Endothelial cell of umbilical vein (primary cell): ENCODE measurements at regions not wholly inside any gene's neighbourhood (a gene's known extent, or its start where the extent isn't known, plus 50 kb on each side); places are given as distances from the start of the nearest gene placed in this dataset.

ENCODE experiments used
- BruUV-seq: library from RNA; stranded (reverse); fragments of 400-500 nt; replicated peaks from 2 replicates; lab custom pipeline; 2021; lab: Mats Ljungman, UMichigan
- CTCF ChIA-PET: fragments of 300-600, 350-600 bp; sonication (Branson Sonifier 250); formaldehyde crosslinking; loops from one replicate; lab custom pipeline; 2021; ENCODE audit warnings: antibody characterized with exemption, inconsistent platforms; lab: Charles Lee
- POLR2A ChIA-PET: fragments of 300-600, 350-600 bp; sonication (Branson Sonifier 250); formaldehyde crosslinking; loops from one replicate; lab custom pipeline; 2021; ENCODE audit warnings: antibody characterized with exemption, inconsistent platforms; lab: Charles Lee
- DNase-seq: peaks from one replicate; pipeline ENCODE4 v3.0.0-alpha.2; 2011; ENCODE audit warnings: low read depth, low spot score
- FAIRE-seq: peaks from 2 replicates; lab custom pipeline; 2011; peaks lifted over from hg19 to GRCh38; lab: Jason Lieb, UNC
- H2AFZ ChIP-seq: 2 replicates; pipeline ENCODE4 v1.6.0; 2012; ENCODE audit warnings: low read depth, low read length, control low read depth, inconsistent platforms
- H3K27ac ChIP-seq: 2 replicates; pipeline ENCODE4 v1.5.1; 2011; ENCODE audit warnings: low read depth, mild to moderate bottlenecking, control low read depth, low read length, moderate library complexity; ENCODE audit not compliant: insufficient read depth
- H3K27me3 ChIP-seq, 2 experiments: 2 replicates each; pipeline versions ENCODE4 v1.6.0 to v1.6.1; 2011; ENCODE audit warnings: low read length in 2 of 2, mixed read lengths in 1 of 2; ENCODE audit not compliant: control insufficient read depth in 2 of 2, insufficient read depth in 2 of 2
- H3K36me3 ChIP-seq, 2 experiments: 2 replicates in 1 of 2; 3 replicates in 1 of 2; pipeline ENCODE4 v1.5.1; 2011; ENCODE audit warnings: low read length in 2 of 2, mild to moderate bottlenecking in 1 of 2, moderate library complexity in 1 of 2; ENCODE audit not compliant: control insufficient read depth in 2 of 2, insufficient read depth in 2 of 2; ENCODE audit errors: extremely low read depth in 1 of 2
- H3K4me1 ChIP-seq: 3 replicates; pipeline ENCODE4 v1.5.1; 2011; ENCODE audit warnings: mild to moderate bottlenecking, low read length; ENCODE audit not compliant: control insufficient read depth, insufficient read depth; ENCODE audit errors: extremely low read depth
- H3K4me2 ChIP-seq: 2 replicates; pipeline ENCODE4 v1.6.1; 2011; ENCODE audit warnings: low read length, control low read depth, mixed read lengths; ENCODE audit not compliant: insufficient read depth
- H3K4me3 ChIP-seq, 3 experiments: fragments of 200-600 bp in 1 of 3; sonication (generic), shearing (Covaris generic) in 1 of 3; replicated peaks in 1 of 3; 2 replicates each; pipeline ENCODE4 v1.5.1; 2011 to 2016; ENCODE audit warnings: control low read depth in 3 of 3, low read length in 3 of 3, mild to moderate bottlenecking in 2 of 3, inconsistent platforms in 1 of 3, low read depth in 1 of 3, moderate library complexity in 1 of 3; ENCODE audit not compliant: insufficient read depth in 1 of 3
- H3K79me2 ChIP-seq: 2 replicates; pipeline ENCODE4 v1.6.0; 2012; ENCODE audit warnings: low read length, inconsistent platforms; ENCODE audit not compliant: control insufficient read depth, insufficient read depth
- H3K9ac ChIP-seq: replicated peaks from 2 replicates; pipeline ENCODE3; 2011; ENCODE audit warnings: low read length, control low read depth; ENCODE audit not compliant: insufficient read depth; ENCODE audit errors: extremely low read depth
- H3K9me1 ChIP-seq: replicated peaks from 3 replicates; pipeline ENCODE4 v1.6.0; 2011; ENCODE audit warnings: mild to moderate bottlenecking, low read length; ENCODE audit not compliant: control insufficient read depth, insufficient read depth; ENCODE audit errors: extremely low read depth
- H3K9me3 ChIP-seq: replicated peaks from 2 replicates; pipeline ENCODE4 v1.5.1; 2012; ENCODE audit warnings: low read length, inconsistent platforms; ENCODE audit not compliant: control insufficient read depth, insufficient read depth
- H4K20me1 ChIP-seq: replicated peaks from 2 replicates; pipeline ENCODE3; 2011; ENCODE audit warnings: mild to moderate bottlenecking, low read length; ENCODE audit not compliant: control insufficient read depth, insufficient read depth; ENCODE audit errors: extremely low read depth
- EZH2 ChIP-seq: IDR thresholded peaks from 2 replicates; pipeline ENCODE4 v1.6.1; 2012; ENCODE audit warnings: borderline replicate concordance, low read depth, mild to moderate bottlenecking, moderate library complexity, low read length, inconsistent platforms; ENCODE audit not compliant: severe bottlenecking
- FOS ChIP-seq: IDR thresholded peaks from 2 replicates; pipeline ENCODE4 v1.6.1; 2011; ENCODE audit warnings: mild to moderate bottlenecking, low read length, moderate library complexity, borderline replicate concordance; ENCODE audit not compliant: insufficient read depth
- GATA2 ChIP-seq: IDR thresholded peaks from 2 replicates; pipeline ENCODE4 v1.7.0; 2011; ENCODE audit warnings: low read depth, mild to moderate bottlenecking, moderate library complexity, mixed read lengths, low read length; ENCODE audit not compliant: insufficient read length, insufficient read depth
- JUN ChIP-seq: IDR thresholded peaks from 2 replicates; pipeline ENCODE4 v1.6.1; 2011; ENCODE audit warnings: borderline replicate concordance, low read depth; ENCODE audit not compliant: insufficient read length, insufficient read depth
- MYC ChIP-seq: IDR thresholded peaks from one replicate; pipeline ENCODE4 v1.6.1; 2011; ENCODE audit warnings: mild to moderate bottlenecking, low read depth, low read length
- POLR2A ChIP-seq: IDR thresholded peaks from 2 replicates; pipeline ENCODE4 v1.6.1; 2012; ENCODE audit warnings: low read depth, mild to moderate bottlenecking, control low read depth, low read length
- POLR2AphosphoS5 ChIP-seq: IDR thresholded peaks from 2 replicates; pipeline ENCODE4 v1.6.1; 2012; ENCODE audit warnings: low read depth, mild to moderate bottlenecking, control low read depth, low read length, moderate library complexity; ENCODE audit not compliant: insufficient read depth
- dilution Hi-C: fragments of 300-500 bp; cut with MboI; formaldehyde crosslinking; loops from one replicate; pipeline ENCODE4 v1.15.0; 2019; ENCODE audit warnings: low sequenced_read_pairs; ENCODE audit not compliant: extremely low pct_ligation_motif_present
- intact Hi-C: fragments of 100-400 bp; cut with micrococcal nuclease; formaldehyde crosslinking; loops from one replicate; pipeline ENCODE4 v1.10.0; 2022
- TF ChIP-seq, protein P1 (sequence below), 2 donors: IDR thresholded peaks; 1 replicate in 1 of 2; 2 replicates in 1 of 2; pipeline ENCODE4 v1.5.1; 2011; ENCODE audit warnings: low read length in 2 of 2, mild to moderate bottlenecking in 2 of 2, moderate library complexity in 2 of 2, control low read depth in 1 of 2, inconsistent platforms in 1 of 2, low read depth in 1 of 2; ENCODE audit not compliant: insufficient read depth in 1 of 2; ENCODE audit errors: extremely low read depth in 1 of 2
- TF ChIP-seq, protein P2 (sequence below): IDR thresholded peaks from 2 replicates; pipeline ENCODE4 v1.6.1; 2011; ENCODE audit not compliant: insufficient read depth, insufficient read length

DNA sequence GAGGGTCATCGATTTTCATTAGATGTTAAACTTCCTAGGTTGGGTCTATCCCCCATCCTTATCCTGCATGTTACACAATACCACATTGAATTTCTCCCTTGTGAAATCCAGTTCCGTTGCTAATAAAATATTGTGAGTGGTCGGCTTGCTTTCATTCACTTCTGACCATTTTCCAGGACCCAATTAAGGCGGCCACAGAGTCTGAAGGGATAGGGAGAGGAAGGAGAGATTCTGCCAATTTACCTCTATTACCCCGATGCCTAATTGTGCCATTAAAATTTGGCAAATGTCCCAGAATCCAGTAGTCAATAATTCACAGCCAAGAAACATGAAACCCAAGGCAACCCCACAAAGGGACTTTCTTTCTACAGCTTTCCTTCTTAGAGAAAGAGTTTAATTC is 129.9 kb downstream of the IPMK start:
- ChIA-PET CTCF (no interaction called here), POLR2A (no interaction called here)
- H3K9me1 ChIP-seq, result no peaks in the 10 kb centered on the region
- H3K4me1 ChIP-seq, result no peaks in the 10 kb centered on the region
- no peak overlapping the region for H3K9ac ChIP-seq
- FAIRE-seq (no peak), DNase-seq (no peak)
- H3K4me2 ChIP-seq, result no peak overlapping the region
- dilution Hi-C loops (no loop called here), intact Hi-C loops (no loop called here)
- no peaks in the 10 kb centered on the region for H4K20me1 ChIP-seq
- no peaks in the 10 kb centered on the region for H3K27me3 ChIP-seq
- no peaks in the 10 kb centered on the region for H3K36me3 ChIP-seq
- no peaks in the 10 kb centered on the region for H3K9me3 ChIP-seq
- no TSS peak for BruUV-seq
- H3K79me2 ChIP-seq, result no peaks in the 10 kb centered on the region
- no peak overlapping the region for H2AFZ ChIP-seq
- H3K4me3 ChIP-seq, result no peak overlapping the region
- TF ChIP-seq, protein P1, sequence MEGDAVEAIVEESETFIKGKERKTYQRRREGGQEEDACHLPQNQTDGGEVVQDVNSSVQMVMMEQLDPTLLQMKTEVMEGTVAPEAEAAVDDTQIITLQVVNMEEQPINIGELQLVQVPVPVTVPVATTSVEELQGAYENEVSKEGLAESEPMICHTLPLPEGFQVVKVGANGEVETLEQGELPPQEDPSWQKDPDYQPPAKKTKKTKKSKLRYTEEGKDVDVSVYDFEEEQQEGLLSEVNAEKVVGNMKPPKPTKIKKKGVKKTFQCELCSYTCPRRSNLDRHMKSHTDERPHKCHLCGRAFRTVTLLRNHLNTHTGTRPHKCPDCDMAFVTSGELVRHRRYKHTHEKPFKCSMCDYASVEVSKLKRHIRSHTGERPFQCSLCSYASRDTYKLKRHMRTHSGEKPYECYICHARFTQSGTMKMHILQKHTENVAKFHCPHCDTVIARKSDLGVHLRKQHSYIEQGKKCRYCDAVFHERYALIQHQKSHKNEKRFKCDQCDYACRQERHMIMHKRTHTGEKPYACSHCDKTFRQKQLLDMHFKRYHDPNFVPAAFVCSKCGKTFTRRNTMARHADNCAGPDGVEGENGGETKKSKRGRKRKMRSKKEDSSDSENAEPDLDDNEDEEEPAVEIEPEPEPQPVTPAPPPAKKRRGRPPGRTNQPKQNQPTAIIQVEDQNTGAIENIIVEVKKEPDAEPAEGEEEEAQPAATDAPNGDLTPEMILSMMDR (IDR thresholded peaks at IDR 0.05; ENCODE audit: extremely low read depth in 1 of 2, insufficient read depth in 1 of 2, low read depth in 1 of 2, low read length in 2 of 2), result no peak
- TF ChIP-seq GATA2, result no peak
- no peak overlapping the region for H3K27ac ChIP-seq

DNA sequence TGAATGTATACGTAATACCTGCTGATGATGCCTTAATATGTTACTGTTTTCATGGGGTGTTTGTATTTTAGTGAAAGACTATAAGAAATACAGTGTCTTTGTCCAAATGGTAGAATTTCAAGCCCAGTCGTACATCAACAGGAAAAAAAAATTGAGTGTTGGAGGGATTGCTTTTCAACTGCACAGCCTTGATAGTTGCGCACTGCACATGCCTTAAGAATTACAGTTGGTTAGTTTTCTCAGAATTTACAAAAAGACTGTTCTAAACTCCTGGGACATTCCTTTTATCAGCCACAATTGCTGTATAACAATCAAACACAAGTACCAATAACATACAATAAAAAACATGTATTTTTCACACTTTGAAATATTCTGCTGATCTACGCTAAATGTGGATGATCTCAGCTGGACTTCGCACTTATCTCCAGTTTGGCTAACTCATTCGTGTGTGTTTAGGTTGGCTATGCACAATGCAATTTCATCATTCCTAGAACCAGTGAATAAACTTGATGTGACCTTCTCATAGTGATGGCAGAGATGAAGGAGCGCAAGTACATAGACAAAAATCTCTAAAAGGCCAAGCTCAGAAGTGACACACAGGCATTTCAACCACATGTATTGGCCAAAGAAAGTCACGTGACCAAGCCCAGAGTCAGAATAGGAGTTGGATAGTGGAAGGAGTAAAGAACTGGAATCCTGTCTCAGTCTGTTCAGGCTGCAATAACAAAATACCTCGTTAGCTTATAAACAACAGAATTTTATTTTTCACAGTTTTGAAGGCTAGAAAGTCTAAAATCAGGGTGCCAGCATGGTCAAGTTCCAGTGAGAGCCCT is 152.3 kb downstream of the IPMK start:
- H3K4me2 ChIP-seq, result no peak overlapping the region
- no peaks in the 10 kb centered on the region for H3K27me3 ChIP-seq
- H3K27ac ChIP-seq, result no peak overlapping the region
- H3K9me3 ChIP-seq, result no peaks in the 10 kb centered on the region
- no peaks in the 10 kb centered on the region for H3K4me1 ChIP-seq
- BruUV-seq, result no TSS peak
- FAIRE-seq, result no peak
- no peaks in the 10 kb centered on the region for H3K9me1 ChIP-seq
- ChIA-PET POLR2A (no interaction called here), CTCF (no interaction called here)
- no peaks in the 10 kb centered on the region for H3K79me2 ChIP-seq
- no peak for DNase-seq
- H3K9ac ChIP-seq, result no peak overlapping the region
- H2AFZ ChIP-seq, result no peak overlapping the region
- no peaks in the 10 kb centered on the region for H4K20me1 ChIP-seq
- H3K36me3 ChIP-seq, result no peaks in the 10 kb centered on the region
- TF ChIP-seq EZH2 (no peak), JUN (no peak), GATA2 (no peak), FOS (no peak), MYC (no peak), POLR2A (no peak), POLR2AphosphoS5 (no peak)
- TF ChIP-seq, protein P1 (IDR thresholded peaks at IDR 0.05; ENCODE audit: extremely low read depth in 1 of 2, insufficient read depth in 1 of 2, low read depth in 1 of 2, low read length in 2 of 2), result no peak
- TF ChIP-seq, protein P2, sequence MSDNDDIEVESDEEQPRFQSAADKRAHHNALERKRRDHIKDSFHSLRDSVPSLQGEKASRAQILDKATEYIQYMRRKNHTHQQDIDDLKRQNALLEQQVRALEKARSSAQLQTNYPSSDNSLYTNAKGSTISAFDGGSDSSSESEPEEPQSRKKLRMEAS, result no peak
- intact Hi-C loops (loop anchor here (5.0 kb wide), 1 partner anchor 407 kb away; no protein-coding TSS in a partner anchor), dilution Hi-C loops (no loop called here)
- H3K4me3 ChIP-seq, result no peak overlapping the region
